Gastrocnemius medialis (tissue), 4 donors: ENCODE measurements at regions not wholly inside any gene's neighbourhood (a gene's known extent, or its start where the extent isn't known, plus 50 kb on each side); places are given as distances from the start of the nearest gene placed in this dataset.

ENCODE experiments used
- ATAC-seq, 2 donors: fragments of 150-250 bp; one replicate each; pipeline ENCODE4 v1.9.1; 2016
- DNase-seq, 2 donors: peaks; one replicate each; pipeline ENCODE4 v3.0.0-alpha.2; 2019
- H3K27ac ChIP-seq, 4 donors: fragments of 200-600 bp; sonication (generic); 1 replicate in 1 of 4; 2 replicates in 3 of 4; pipeline ENCODE4 v1.5.1; 2016 to 2018; ENCODE audit warnings: mild to moderate bottlenecking in 2 of 4, moderate library complexity in 1 of 4
- H3K27me3 ChIP-seq, 3 donors: fragments of 200-600 bp; sonication (generic) in 2 of 3; 1 replicate in 1 of 3; 2 replicates in 2 of 3; pipeline versions ENCODE4 v1.5.1 to v1.6.0; 2016 to 2019; ENCODE audit warnings: mild to moderate bottlenecking in 1 of 3, moderate library complexity in 1 of 3
- H3K36me3 ChIP-seq, 2 donors: fragments of 200-600 bp; sonication (generic) in 1 of 2; one replicate each; pipeline ENCODE4 v1.5.1; 2017 to 2018
- H3K4me1 ChIP-seq, 2 donors: fragments of 200-600 bp; sonication (generic) in 1 of 2; one replicate each; pipeline ENCODE4 v1.5.1; 2016 to 2017; ENCODE audit warnings: mild to moderate bottlenecking in 2 of 2
- H3K4me3 ChIP-seq, 4 donors: fragments of 200-600 bp; sonication (generic) in 3 of 4; 1 replicate in 1 of 4; 2 replicates in 3 of 4; pipeline ENCODE4 v1.5.1; 2016 to 2019; ENCODE audit warnings: mild to moderate bottlenecking in 2 of 4
- H3K9me3 ChIP-seq, 3 donors: fragments of 200-600 bp; sonication (generic) in 2 of 3; 1 replicate in 1 of 3; 2 replicates in 2 of 3; pipeline ENCODE4 v1.5.1; 2016 to 2019
- CTCF ChIP-seq, 5 experiments: fragments of 450-650 bp in 3 of 5; fragments of 200-600 bp in 2 of 5; sonication (generic) in 2 of 5; IDR thresholded peaks in 4 of 5; conservative IDR thresholded peaks in 1 of 5; 1 replicate in 4 of 5; 2 replicates in 1 of 5; pipeline ENCODE4 v1.5.1; 2016 to 2019; ENCODE audit warnings: antibody characterized with exemption in 5 of 5, mild to moderate bottlenecking in 3 of 5, moderate library complexity in 3 of 5
- POLR2A ChIP-seq, 2 donors: fragments of 450-650 bp; IDR thresholded peaks; one replicate each; pipeline ENCODE4 v1.6.1; 2017; ENCODE audit warnings: antibody characterized with exemption in 2 of 2, mild to moderate bottlenecking in 2 of 2, moderate library complexity in 2 of 2
- in situ Hi-C, 4 donors: fragments of 200-750 bp; cut with MboI; loops; one replicate each; pipeline versions ENCODE4 v1.15.0 to v1.8.0; 2017; ENCODE audit warnings: low sequenced_read_pairs in 4 of 4
- intact Hi-C: fragments of 100-400 bp; cut with DNase I; formaldehyde crosslinking; loops from one replicate; pipeline ENCODE4 v1.15.1; 2023; ENCODE audit warnings: low total_unique reads

- Histone ChIP-seq H3K27me3 (no peaks in the 10 kb centered on the region), H3K4me3 (no peak overlapping the region), H3K4me1 (no peaks in the 10 kb centered on the region), H3K36me3 (no peaks in the 10 kb centered on the region), H3K9me3 (no peaks in the 10 kb centered on the region), H3K27ac (no peak overlapping the region)
- TF ChIP-seq POLR2A (IDR thresholded peaks at IDR 0.05): no peak
- TF ChIP-seq CTCF (IDR thresholded peaks at IDR 0.05 in 4 of 5, conservative IDR thresholded peaks at IDR 0.05 in 1 of 5): no peak
- intact Hi-C loops (no loop called here), in situ Hi-C loops (no loop called here)
- no peak for ATAC-seq
- DNase-seq: no peak
Observed at GRCh38 chr6:90816764-90817163, 229.9 kb upstream of the MAP3K7 start.

GRCh38 chr6:90811596-90812226 lies 224.8 kb upstream of the MAP3K7 start:
- H3K27ac ChIP-seq: no peak overlapping the region
- TF ChIP-seq POLR2A (IDR thresholded peaks at IDR 0.05): no peak
- TF ChIP-seq CTCF (IDR thresholded peaks at IDR 0.05 in 4 of 5, conservative IDR thresholded peaks at IDR 0.05 in 1 of 5): no peak
- no peak overlapping the region for H3K4me3 ChIP-seq
- no peaks in the 10 kb centered on the region for H3K9me3 ChIP-seq
- in situ Hi-C loops (no loop called here), intact Hi-C loops (no loop called here)
- no peaks in the 10 kb centered on the region for H3K27me3 ChIP-seq
- no peaks in the 10 kb centered on the region for H3K36me3 ChIP-seq
- DNase-seq (no peak), ATAC-seq (no peak)
- no peaks in the 10 kb centered on the region for H3K4me1 ChIP-seq

GRCh38 chr6:90809035-90809434 lies 222.2 kb upstream of the MAP3K7 start:
- Histone ChIP-seq H3K9me3 (no peaks in the 10 kb centered on the region), H3K4me1 (no peaks in the 10 kb centered on the region), H3K4me3 (no peak overlapping the region), H3K27ac (no peak overlapping the region), H3K36me3 (no peaks in the 10 kb centered on the region), H3K27me3 (no peaks in the 10 kb centered on the region)
- in situ Hi-C loops: no loop called here
- ATAC-seq (no peak), DNase-seq (no peak)
- intact Hi-C loops: no loop called here
- TF ChIP-seq POLR2A (IDR thresholded peaks at IDR 0.05) (no peak), CTCF (IDR thresholded peaks at IDR 0.05 in 4 of 5, conservative IDR thresholded peaks at IDR 0.05 in 1 of 5) (no peak)

- intact Hi-C loops: no loop called here
- Histone ChIP-seq H3K9me3 (no peaks in the 10 kb centered on the region), H3K27ac (no peak overlapping the region), H3K4me3 (no peak overlapping the region), H3K27me3 (no peaks in the 10 kb centered on the region), H3K4me1 (no peaks in the 10 kb centered on the region), H3K36me3 (no peaks in the 10 kb centered on the region)
- DNase-seq: no peak
- ATAC-seq: no peak
- in situ Hi-C loops: no loop called here
- TF ChIP-seq POLR2A (IDR thresholded peaks at IDR 0.05): no peak
- TF ChIP-seq CTCF (IDR thresholded peaks at IDR 0.05 in 4 of 5, conservative IDR thresholded peaks at IDR 0.05 in 1 of 5): no peak
Observed at GRCh38 chr6:90807791-90808701, 221.2 kb upstream of the MAP3K7 start.
